ENCODE measurements at regions not wholly inside any gene's neighbourhood (a gene's known extent, or its start where the extent isn't known, plus 50 kb on each side); places are given as distances from the start of the nearest gene placed in this dataset.

GRCh38 chr9:20054734-20055133, 265.9 kb upstream of the SLC24A2 start:
- ChIA-PET CTCF (ENCODE audit: partially characterized antibody) (interaction anchor here (0.6 kb wide), 1 partner anchor 563 kb away, joined by 3 read pairs; no protein-coding TSS in a partner anchor), POLR2A (ENCODE audit: partially characterized antibody) (no interaction called here)
- Histone ChIP-seq H3K36me3 (ENCODE audit: control insufficient read depth in 2 of 4, insufficient read depth in 4 of 4, low read length in 3 of 4) (no peaks in the 10 kb centered on the region), H3K27ac (ENCODE audit: low read depth, low read length) (no peak overlapping the region), H3K14ac (ENCODE audit: insufficient read length) (no peak overlapping the region), H2BK120ac (replicated peaks; ENCODE audit: low read depth, low read length) (no peak overlapping the region), H3K4me2 (ENCODE audit: insufficient read depth in 1 of 2, low read depth in 2 of 2, low read length in 2 of 2) (no peak overlapping the region), H3K9me3 (ENCODE audit: insufficient read depth in 2 of 2, low read depth in 1 of 2, low read length in 1 of 2) (no peaks in the 10 kb centered on the region), H3K18ac (ENCODE audit: extremely low read depth, low read length) (no peak overlapping the region), H3K4me3 (ENCODE audit: extremely low read depth in 1 of 4, insufficient read depth in 2 of 4, low read depth in 3 of 4, low read length in 4 of 4) (no peak overlapping the region), H2BK12ac (ENCODE audit: low read depth, low read length) (no peak overlapping the region), H2BK5ac (ENCODE audit: low read depth, low read length) (no peak overlapping the region), H3K27me3 (replicated peaks in 1 of 4; ENCODE audit: control insufficient read depth in 3 of 4, extremely low read depth in 1 of 4, insufficient read depth in 3 of 4, low read length in 3 of 4) (no peaks in the 10 kb centered on the region), H4K20me1 (replicated peaks in 1 of 2; ENCODE audit: control insufficient read depth in 1 of 2, insufficient read depth in 2 of 2, low read length in 2 of 2) (no peaks in the 10 kb centered on the region), H3K4me1 (replicated peaks in 1 of 4; ENCODE audit: control insufficient read depth in 3 of 4, insufficient read depth in 4 of 4, low read length in 3 of 4) (no peaks in the 10 kb centered on the region), H2BK20ac (ENCODE audit: low read length) (no peak overlapping the region), H4K5ac (ENCODE audit: insufficient read length, low read depth, low read length) (no peak overlapping the region), H3K56ac (replicated peaks; ENCODE audit: insufficient read length, low read depth, low read length) (no peak overlapping the region), H2AFZ (ENCODE audit: low read length) (no peak overlapping the region), H2AK5ac (ENCODE audit: low read depth, low read length) (no peak overlapping the region), H3K4ac (replicated peaks; ENCODE audit: insufficient read length, low read depth, low read length) (no peak overlapping the region), H3K79me1 (ENCODE audit: low read depth, low read length) (no peaks in the 10 kb centered on the region), H3K79me2 (ENCODE audit: control insufficient read depth in 1 of 2, insufficient read depth in 2 of 2, low read length in 2 of 2) (no peaks in the 10 kb centered on the region), H4K8ac (ENCODE audit: extremely low read depth, insufficient read depth, low read length) (no peak overlapping the region), H2BK15ac (ENCODE audit: low read length) (no peak overlapping the region), H3K23ac (ENCODE audit: insufficient read length) (no peak overlapping the region), H3K23me2 (ENCODE audit: low read depth, low read length) (no peaks in the 10 kb centered on the region; the same call in 1 of the 2 replicates), H3K9ac (replicated peaks in 1 of 4; ENCODE audit: extremely low read depth in 1 of 4, low read depth in 3 of 4, low read length in 3 of 4) (no peak overlapping the region), H4K91ac (replicated peaks; ENCODE audit: insufficient read length, low read length) (no peak overlapping the region)
- TF ChIP-seq TAF7 (optimal IDR thresholded peaks at IDR 0.05; ENCODE audit: borderline replicate concordance, low read depth, low read length) = no peak
- TF ChIP-seq GABPA (IDR thresholded peaks at IDR 0.05; ENCODE audit: borderline replicate concordance, insufficient read depth, low read length) = no peak
- TF ChIP-seq YY1 (IDR thresholded peaks at IDR 0.05; ENCODE audit: low read depth, low read length) = no peak
- TF ChIP-seq RBBP5 (IDR thresholded peaks at IDR 0.05; ENCODE audit: borderline replicate concordance, low read depth, low read length) = no peak
- TF ChIP-seq SRF (IDR thresholded peaks at IDR 0.05; ENCODE audit: low read depth, low read length) = no peak
- no peak for TF ChIP-seq CBX5 (IDR thresholded peaks at IDR 0.05; ENCODE audit: low read depth, low read length)
- no peak for TF ChIP-seq GTF2F1 (IDR thresholded peaks at IDR 0.05; ENCODE audit: borderline replicate concordance, low read depth, low read length)
- no peak for TF ChIP-seq TCF12 (IDR thresholded peaks at IDR 0.05; ENCODE audit: low read depth, low read length)
- no peak for TF ChIP-seq POLR2AphosphoS5 (IDR thresholded peaks at IDR 0.05; ENCODE audit: low read depth, low read length)
- no peak for TF ChIP-seq CEBPB (IDR thresholded peaks at IDR 0.05; ENCODE audit: low read depth, low read length)
- TF ChIP-seq EGR1 (IDR thresholded peaks at IDR 0.05; ENCODE audit: borderline replicate concordance, low read depth, low read length) = no peak
- TF ChIP-seq ZNF274 (IDR thresholded peaks at IDR 0.05; ENCODE audit: borderline replicate concordance, extremely low read depth, low read length) = no peak
- no peak for TF ChIP-seq JUN (IDR thresholded peaks at IDR 0.05; ENCODE audit: low read depth, low read length)
- no peak for FAIRE-seq
- 90% methylated on average over 1 of the region's 1 CpG; no CpG with 5 or more reads in 1 of the 2 experiments for WGBS, 2 experiments (ENCODE audit: extremely low coverage in 1 of 2, insufficient coverage in 1 of 2, insufficient read length in 1 of 2, insufficient replicate concordance in 2 of 2, low coverage in 1 of 2, low lambda C conversion rate in 2 of 2, missing lambda C conversion rate in 1 of 2)
- DNase-seq (ENCODE audit: low read depth in 1 of 2, low spot score in 2 of 2) = no peak

All from H1 (cell line).